ENCODE measurements at regions not wholly inside any gene's neighbourhood (a gene's known extent, or its start where the extent isn't known, plus 50 kb on each side); places are given as distances from the start of the nearest gene placed in this dataset.
"Not testable (repeated sequence)": the region's sequence is repeated elsewhere in the genome, so short reads cannot be mapped to it uniquely, and the experiment has no call there.

DNA sequence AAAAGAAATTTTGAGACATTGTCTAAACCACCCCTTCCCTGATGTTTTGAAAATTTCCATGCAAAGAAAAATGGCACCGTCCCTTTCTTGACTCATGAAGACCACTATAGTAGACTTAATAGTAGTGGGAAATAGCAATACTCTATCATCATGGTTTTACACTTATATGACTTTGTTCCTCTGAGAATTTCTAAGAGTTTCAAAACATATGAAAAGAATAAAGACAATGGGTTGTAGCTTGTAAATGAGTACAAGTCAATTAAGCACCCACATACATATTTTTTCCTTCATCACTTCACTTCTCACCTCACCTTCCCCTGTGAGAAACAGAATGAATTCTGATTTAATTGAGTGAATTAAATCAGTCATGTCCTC lies 151.7 kb downstream of the LYPLAL1 start:
- Histone ChIP-seq H3K4me3 (no peak overlapping the region), H3K36me3 (no peaks in the 10 kb centered on the region), H3K9me3 (no peaks in the 10 kb centered on the region), H3K27ac (no peak overlapping the region), H3K4me1 (ENCODE audit: control insufficient read depth in 1 of 2, low read depth in 2 of 2) (no peaks in the 10 kb centered on the region), H3K27me3 (replicated peaks; ENCODE audit: insufficient read depth) (no peaks in the 10 kb centered on the region)
- no peak for DNase-seq (ENCODE audit: low spot score)
- TF ChIP-seq, protein P1, sequence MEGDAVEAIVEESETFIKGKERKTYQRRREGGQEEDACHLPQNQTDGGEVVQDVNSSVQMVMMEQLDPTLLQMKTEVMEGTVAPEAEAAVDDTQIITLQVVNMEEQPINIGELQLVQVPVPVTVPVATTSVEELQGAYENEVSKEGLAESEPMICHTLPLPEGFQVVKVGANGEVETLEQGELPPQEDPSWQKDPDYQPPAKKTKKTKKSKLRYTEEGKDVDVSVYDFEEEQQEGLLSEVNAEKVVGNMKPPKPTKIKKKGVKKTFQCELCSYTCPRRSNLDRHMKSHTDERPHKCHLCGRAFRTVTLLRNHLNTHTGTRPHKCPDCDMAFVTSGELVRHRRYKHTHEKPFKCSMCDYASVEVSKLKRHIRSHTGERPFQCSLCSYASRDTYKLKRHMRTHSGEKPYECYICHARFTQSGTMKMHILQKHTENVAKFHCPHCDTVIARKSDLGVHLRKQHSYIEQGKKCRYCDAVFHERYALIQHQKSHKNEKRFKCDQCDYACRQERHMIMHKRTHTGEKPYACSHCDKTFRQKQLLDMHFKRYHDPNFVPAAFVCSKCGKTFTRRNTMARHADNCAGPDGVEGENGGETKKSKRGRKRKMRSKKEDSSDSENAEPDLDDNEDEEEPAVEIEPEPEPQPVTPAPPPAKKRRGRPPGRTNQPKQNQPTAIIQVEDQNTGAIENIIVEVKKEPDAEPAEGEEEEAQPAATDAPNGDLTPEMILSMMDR (IDR thresholded peaks at IDR 0.05), result no peak
- ATAC-seq (ENCODE audit: insufficient number of reproducible peaks, low FRiP score, low read depth), result no peak

DNA sequence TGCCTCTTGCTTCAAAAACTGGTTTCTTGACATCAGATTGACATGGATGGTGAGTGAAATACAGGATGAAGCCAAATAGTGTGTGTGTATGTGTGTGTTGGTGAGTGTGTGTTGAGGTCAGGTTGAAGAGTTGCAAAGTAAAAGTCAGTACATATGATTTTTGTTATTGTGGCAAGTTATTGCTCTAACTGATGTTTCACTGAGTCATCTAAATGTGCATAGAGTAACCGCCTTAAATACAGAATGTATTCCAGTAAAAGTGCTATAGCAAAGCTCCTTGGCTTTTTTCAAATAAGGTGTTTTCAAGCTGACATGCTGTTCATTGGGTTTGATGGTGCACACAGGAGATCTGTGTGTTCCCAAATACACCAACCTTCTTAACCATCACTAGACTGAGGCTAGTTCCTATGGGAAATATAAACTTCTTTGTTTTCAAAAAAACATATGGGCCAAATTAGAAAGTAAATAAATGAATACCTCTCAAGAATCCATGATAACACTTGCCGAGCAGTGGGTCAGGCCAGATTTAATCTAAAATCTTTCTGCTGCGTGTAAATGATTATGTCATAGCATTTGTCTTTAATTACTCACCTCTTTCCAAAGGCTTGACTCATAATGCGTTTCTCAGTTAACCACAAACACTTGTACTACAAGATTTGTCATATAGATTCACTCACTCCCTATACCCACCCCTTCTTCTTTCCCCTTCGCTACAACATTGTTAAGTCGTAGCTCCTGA lies 151.1 kb downstream of the LYPLAL1 start:
- DNase-seq (ENCODE audit: low spot score) (no peak), ATAC-seq (ENCODE audit: insufficient number of reproducible peaks, low FRiP score, low read depth) (no peak)
- no peaks in the 10 kb centered on the region for H3K27me3 ChIP-seq (replicated peaks; ENCODE audit: insufficient read depth)
- H3K27ac ChIP-seq, result no peak overlapping the region
- H3K36me3 ChIP-seq, result no peaks in the 10 kb centered on the region
- H3K4me3 ChIP-seq, result no peak overlapping the region
- TF ChIP-seq, protein P1 (IDR thresholded peaks at IDR 0.05), result no peak
- H3K4me1 ChIP-seq (ENCODE audit: control insufficient read depth in 1 of 2, low read depth in 2 of 2), result no peaks in the 10 kb centered on the region
- no peaks in the 10 kb centered on the region for H3K9me3 ChIP-seq

DNA sequence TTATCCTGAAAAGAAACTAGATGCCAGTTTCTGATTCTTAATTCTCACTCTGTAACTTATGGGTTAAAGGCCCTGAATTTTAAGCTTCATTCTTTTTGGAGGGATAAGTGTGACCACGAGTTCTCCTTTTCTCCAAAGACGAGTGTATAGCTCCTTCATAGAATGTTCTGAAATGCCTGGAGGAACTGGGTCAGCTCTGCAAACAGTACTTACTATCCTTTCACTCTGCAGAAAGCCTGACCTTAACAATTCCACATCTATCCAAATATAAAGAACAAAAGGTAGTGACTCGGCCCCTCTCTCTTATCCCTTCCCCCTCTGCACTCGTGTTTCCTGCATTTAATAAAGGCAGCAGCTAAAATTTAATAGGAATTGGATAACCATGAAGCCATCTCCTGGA lies 150.5 kb downstream of the LYPLAL1 start:
- Histone ChIP-seq H3K27ac (no peak overlapping the region), H3K9me3 (no peaks in the 10 kb centered on the region), H3K4me1 (ENCODE audit: control insufficient read depth in 1 of 2, low read depth in 2 of 2) (no peaks in the 10 kb centered on the region), H3K36me3 (no peaks in the 10 kb centered on the region), H3K27me3 (replicated peaks; ENCODE audit: insufficient read depth) (no peaks in the 10 kb centered on the region), H3K4me3 (no peak overlapping the region)
- DNase-seq (ENCODE audit: low spot score) (no peak), ATAC-seq (ENCODE audit: insufficient number of reproducible peaks, low FRiP score, low read depth) (no peak)
- TF ChIP-seq, protein P1 (IDR thresholded peaks at IDR 0.05), result no peak

DNA sequence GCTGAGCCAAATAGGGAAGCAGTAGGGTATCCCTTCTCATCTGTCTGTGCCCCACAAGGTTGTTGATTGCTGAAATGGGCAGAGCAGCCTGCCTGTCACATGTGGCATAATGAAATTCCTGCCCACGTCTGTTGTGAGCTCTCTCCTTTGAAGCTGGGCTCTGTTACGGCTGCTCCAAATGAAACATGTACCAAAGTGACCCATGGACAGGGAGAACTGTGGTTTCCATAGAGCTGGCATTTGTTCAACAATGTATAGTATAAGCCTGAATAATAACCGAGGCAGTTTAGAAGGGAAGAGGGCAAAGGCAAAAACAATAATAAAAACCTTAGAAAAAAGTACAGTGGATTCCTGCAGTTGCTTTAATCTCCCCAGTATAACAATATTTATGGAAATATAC lies 149.7 kb downstream of the LYPLAL1 start:
- H3K9me3 ChIP-seq, result no peaks in the 10 kb centered on the region
- no peak overlapping the region for H3K27ac ChIP-seq
- no peaks in the 10 kb centered on the region for H3K4me1 ChIP-seq (ENCODE audit: control insufficient read depth in 1 of 2, low read depth in 2 of 2)
- DNase-seq (ENCODE audit: low spot score) (no peak), ATAC-seq (ENCODE audit: insufficient number of reproducible peaks, low FRiP score, low read depth) (no peak)
- no peaks in the 10 kb centered on the region for H3K36me3 ChIP-seq
- H3K4me3 ChIP-seq, result no peak overlapping the region
- H3K27me3 ChIP-seq (replicated peaks; ENCODE audit: insufficient read depth), result no peaks in the 10 kb centered on the region
- TF ChIP-seq, protein P1 (IDR thresholded peaks at IDR 0.05), result no peak

DNA sequence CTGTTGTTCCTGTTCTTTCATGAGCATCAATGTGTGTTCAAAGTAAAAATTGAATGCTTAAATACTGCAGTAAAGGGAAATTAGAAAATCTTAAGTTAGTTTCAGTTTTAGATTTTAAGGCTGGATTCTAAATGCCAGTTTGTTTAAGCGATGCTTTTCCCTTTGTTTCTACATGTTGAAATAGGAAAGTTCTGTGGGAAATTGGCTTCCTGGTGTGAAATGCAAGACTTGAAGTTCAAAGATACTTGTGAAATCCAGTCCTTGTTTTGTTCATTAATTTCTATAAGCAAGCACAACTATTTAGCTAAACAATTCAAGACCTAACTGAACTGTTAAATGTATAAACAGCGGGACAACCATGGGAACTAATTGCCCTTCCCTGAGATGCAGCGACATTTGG lies 149.1 kb downstream of the LYPLAL1 start:
- DNase-seq (ENCODE audit: low spot score) (no peak), ATAC-seq (ENCODE audit: insufficient number of reproducible peaks, low FRiP score, low read depth) (no peak)
- TF ChIP-seq, protein P1 (IDR thresholded peaks at IDR 0.05), result no peak
- no peaks in the 10 kb centered on the region for H3K9me3 ChIP-seq
- no peak overlapping the region for H3K4me3 ChIP-seq
- no peaks in the 10 kb centered on the region for H3K4me1 ChIP-seq (ENCODE audit: control insufficient read depth in 1 of 2, low read depth in 2 of 2)
- H3K27me3 ChIP-seq (replicated peaks; ENCODE audit: insufficient read depth), result no peaks in the 10 kb centered on the region
- H3K27ac ChIP-seq, result no peak overlapping the region
- no peaks in the 10 kb centered on the region for H3K36me3 ChIP-seq

DNA sequence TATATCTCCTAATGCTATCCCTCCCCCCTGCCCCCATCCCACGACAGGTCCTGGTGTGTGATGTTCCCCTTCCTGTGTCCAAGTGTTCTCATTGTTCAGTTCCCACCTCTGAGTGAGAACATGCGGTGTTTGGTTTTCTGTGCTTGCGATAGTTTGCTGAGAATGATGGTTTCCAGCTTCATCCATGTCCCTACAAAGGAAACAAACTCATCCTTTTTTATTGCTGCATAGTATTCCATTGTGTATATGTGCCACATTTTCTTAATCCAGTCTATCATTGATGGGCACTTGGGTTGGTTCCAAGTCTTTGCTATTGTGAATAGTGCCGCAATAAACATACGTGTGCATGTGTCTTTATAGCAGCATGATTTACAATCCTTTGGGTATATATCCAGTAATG lies 146.9 kb downstream of the LYPLAL1 start:
- H3K4me1 ChIP-seq (ENCODE audit: control insufficient read depth in 1 of 2, low read depth in 2 of 2); H3K27me3 ChIP-seq (replicated peaks; ENCODE audit: insufficient read depth); H3K36me3 ChIP-seq; H3K4me3 ChIP-seq; DNase-seq (ENCODE audit: low spot score); H3K27ac ChIP-seq; H3K9me3 ChIP-seq; ATAC-seq (ENCODE audit: insufficient number of reproducible peaks, low FRiP score, low read depth): not testable (repeated sequence)

All from thoracic aorta (tissue), 2 donors.